SU-DHL-6 (cell line): ENCODE measurements at regions not wholly inside any gene's neighbourhood (a gene's known extent, or its start where the extent isn't known, plus 50 kb on each side); places are given as distances from the start of the nearest gene placed in this dataset.

Source experiments
- H2AFZ ChIP-seq: fragments of 200-600 bp; sonication (generic); 2 replicates; pipeline ENCODE4 v1.6.1; 2014; ENCODE audit warnings: low read depth, mild to moderate bottlenecking, moderate library complexity, mixed read lengths, antibody characterized with exemption, low read length; ENCODE audit not compliant: severe bottlenecking
- H3F3A ChIP-seq: fragments of 200-600 bp; shearing (Covaris generic); 2 replicates; pipeline ENCODE4 v1.6.0; 2016; ENCODE audit warnings: antibody characterized with exemption, mild to moderate bottlenecking; ENCODE audit not compliant: insufficient read depth
- H3K27ac ChIP-seq: fragments of 200-600 bp; sonication (generic); 2 replicates; pipeline ENCODE4 v1.5.1; 2016; ENCODE audit warnings: low read depth, mild to moderate bottlenecking, low read length, moderate library complexity, mixed read lengths
- H3K27me3 ChIP-seq: fragments of 200-600 bp; sonication (generic), shearing (Covaris generic); 2 replicates; pipeline ENCODE4 v1.6.0; 2014; ENCODE audit warnings: mild to moderate bottlenecking, low read length
- H3K36me3 ChIP-seq: fragments of 200-600 bp; sonication (generic); 2 replicates; pipeline ENCODE4 v1.6.1; 2014; ENCODE audit warnings: mild to moderate bottlenecking, low read length, mixed read lengths
- H3K4me2 ChIP-seq: fragments of 300-600, 200-600 bp; shearing (Covaris generic), sonication (generic); 2 replicates; pipeline ENCODE4 v1.6.0; 2014; ENCODE audit warnings: low read length, low read depth, mild to moderate bottlenecking; ENCODE audit not compliant: poor library complexity, severe bottlenecking
- H3K4me3 ChIP-seq: fragments of 200-600 bp; sonication (generic); 2 replicates; pipeline ENCODE4 v1.5.1; 2014; ENCODE audit warnings: antibody characterized with exemption, low read length, mild to moderate bottlenecking, mixed read lengths; ENCODE audit not compliant: insufficient read depth, poor library complexity, severe bottlenecking
- H3K79me2 ChIP-seq: fragments of 200-600 bp; sonication (generic); 2 replicates; pipeline ENCODE4 v1.6.1; 2014; ENCODE audit warnings: mild to moderate bottlenecking, low read length, moderate library complexity; ENCODE audit not compliant: insufficient read depth
- H3K9ac ChIP-seq: fragments of 200-600 bp; sonication (generic); 2 replicates; pipeline ENCODE4 v1.7.0; 2014; ENCODE audit warnings: mild to moderate bottlenecking, low read length
- H3K9me2 ChIP-seq: fragments of 200-600 bp; sonication (generic); replicated peaks from 2 replicates; pipeline ENCODE4 v1.6.1; 2014; ENCODE audit warnings: low read length; ENCODE audit not compliant: insufficient read depth
- H3K9me3 ChIP-seq: fragments of 200-600 bp; sonication (generic); 2 replicates; pipeline ENCODE4 v1.6.1; 2014; ENCODE audit warnings: low read length, mixed read lengths; ENCODE audit not compliant: insufficient read depth
- H4K20me1 ChIP-seq: fragments of 200-600 bp; sonication (generic); 2 replicates; pipeline ENCODE4 v1.6.1; 2014; ENCODE audit warnings: low read depth, mild to moderate bottlenecking, antibody characterized with exemption, low read length, moderate library complexity, mixed read lengths
- EZH2phosphoT487 ChIP-seq: fragments of 200-600 bp; sonication (generic), shearing (Covaris generic); conservative IDR thresholded peaks from 2 replicates; pipeline ENCODE4 v1.6.1; 2018; ENCODE audit warnings: mild to moderate bottlenecking, antibody characterized with exemption, low read length, moderate library complexity, mixed read lengths
- TF ChIP-seq, protein P1 (sequence below): fragments of 200-600 bp; sonication (generic); IDR thresholded peaks from one replicate; pipeline ENCODE4 v1.5.1; 2017; ENCODE audit warnings: antibody characterized with exemption, mild to moderate bottlenecking, low read length, moderate library complexity; ENCODE audit not compliant: insufficient read depth, poor library complexity, severe bottlenecking

DNA sequence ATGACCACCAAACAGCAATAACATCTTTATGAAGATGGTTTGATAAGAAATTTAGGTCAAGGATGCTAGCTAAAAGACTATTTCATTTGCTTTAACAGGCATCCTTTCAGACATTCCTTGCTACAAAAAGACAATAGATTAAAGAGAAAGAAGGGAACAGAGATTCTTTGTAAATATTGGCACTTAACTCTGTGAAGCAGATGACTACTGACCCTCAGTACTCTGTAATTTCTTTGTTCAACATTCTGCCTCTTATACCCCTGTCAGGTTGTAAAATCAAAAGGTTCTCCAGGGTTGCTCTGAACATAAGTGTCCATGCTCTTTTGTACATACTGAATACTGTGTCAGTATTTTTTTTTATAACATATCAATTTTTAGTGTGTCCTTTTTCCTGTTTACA, 610.6 kb upstream of the GRAMD2B start:
- TF ChIP-seq, protein P1, sequence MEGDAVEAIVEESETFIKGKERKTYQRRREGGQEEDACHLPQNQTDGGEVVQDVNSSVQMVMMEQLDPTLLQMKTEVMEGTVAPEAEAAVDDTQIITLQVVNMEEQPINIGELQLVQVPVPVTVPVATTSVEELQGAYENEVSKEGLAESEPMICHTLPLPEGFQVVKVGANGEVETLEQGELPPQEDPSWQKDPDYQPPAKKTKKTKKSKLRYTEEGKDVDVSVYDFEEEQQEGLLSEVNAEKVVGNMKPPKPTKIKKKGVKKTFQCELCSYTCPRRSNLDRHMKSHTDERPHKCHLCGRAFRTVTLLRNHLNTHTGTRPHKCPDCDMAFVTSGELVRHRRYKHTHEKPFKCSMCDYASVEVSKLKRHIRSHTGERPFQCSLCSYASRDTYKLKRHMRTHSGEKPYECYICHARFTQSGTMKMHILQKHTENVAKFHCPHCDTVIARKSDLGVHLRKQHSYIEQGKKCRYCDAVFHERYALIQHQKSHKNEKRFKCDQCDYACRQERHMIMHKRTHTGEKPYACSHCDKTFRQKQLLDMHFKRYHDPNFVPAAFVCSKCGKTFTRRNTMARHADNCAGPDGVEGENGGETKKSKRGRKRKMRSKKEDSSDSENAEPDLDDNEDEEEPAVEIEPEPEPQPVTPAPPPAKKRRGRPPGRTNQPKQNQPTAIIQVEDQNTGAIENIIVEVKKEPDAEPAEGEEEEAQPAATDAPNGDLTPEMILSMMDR = no peak
- no peak for TF ChIP-seq EZH2phosphoT487

DNA sequence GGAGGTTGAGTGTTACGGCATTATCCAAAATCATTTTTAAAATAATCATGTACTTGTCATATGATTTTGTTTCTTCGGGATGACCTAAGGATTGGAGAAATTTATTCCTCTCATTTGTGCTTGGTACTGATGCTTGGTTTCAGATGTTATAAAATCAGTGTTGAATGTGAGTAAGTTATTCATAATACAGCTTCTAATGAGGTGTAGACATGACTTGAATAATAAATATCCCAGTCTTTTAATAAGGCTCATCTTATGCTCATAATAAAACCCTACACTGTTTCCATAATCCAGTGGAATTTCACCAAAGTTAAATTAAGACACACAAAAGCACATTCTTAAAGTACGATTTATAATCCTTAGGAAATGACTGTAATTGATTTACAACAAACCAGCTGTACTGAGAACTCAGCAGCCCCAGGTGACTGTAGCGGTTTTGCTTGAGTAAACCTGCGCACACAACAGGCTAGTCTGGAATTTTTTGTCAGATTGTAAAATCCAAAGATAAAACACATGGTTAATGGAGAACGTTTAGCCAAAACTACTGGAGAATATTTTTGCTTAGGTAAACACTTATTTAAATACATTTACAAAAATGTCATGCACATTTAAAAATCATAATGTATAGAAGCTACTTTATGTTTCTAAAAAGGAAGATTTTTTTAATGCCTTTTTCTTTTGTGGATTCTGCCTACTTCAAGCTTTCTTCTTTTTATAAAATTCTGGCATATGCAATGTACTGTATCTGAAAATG, 609.8 kb upstream of the GRAMD2B start:
- H3K27me3 ChIP-seq = no peaks in the 10 kb centered on the region
- H3K4me2 ChIP-seq = no peak overlapping the region
- H3F3A ChIP-seq = no peaks in the 10 kb centered on the region
- no peaks in the 10 kb centered on the region for H3K36me3 ChIP-seq
- H3K9me2 ChIP-seq = no peaks in the 10 kb centered on the region
- H3K4me3 ChIP-seq = no peak overlapping the region
- TF ChIP-seq EZH2phosphoT487 = no peak
- TF ChIP-seq, protein P1 = no peak
- H3K27ac ChIP-seq = no peak overlapping the region
- no peak overlapping the region for H3K9ac ChIP-seq
- H4K20me1 ChIP-seq = no peaks in the 10 kb centered on the region
- H3K9me3 ChIP-seq = no peaks in the 10 kb centered on the region
- H3K79me2 ChIP-seq = no peaks in the 10 kb centered on the region
- H2AFZ ChIP-seq = no peak overlapping the region

More for the DNA sequence above, 610.6 kb upstream of the GRAMD2B start:
- Histone ChIP-seq H3F3A (no peaks in the 10 kb centered on the region), H3K36me3 (no peaks in the 10 kb centered on the region), H3K4me2 (no peak overlapping the region), H3K9me2 (no peaks in the 10 kb centered on the region), H3K9ac (no peak overlapping the region), H2AFZ (no peak overlapping the region), H3K27me3 (no peaks in the 10 kb centered on the region), H3K27ac (no peak overlapping the region), H4K20me1 (no peaks in the 10 kb centered on the region), H3K79me2 (no peaks in the 10 kb centered on the region), H3K9me3 (no peaks in the 10 kb centered on the region), H3K4me3 (no peak overlapping the region)

DNA sequence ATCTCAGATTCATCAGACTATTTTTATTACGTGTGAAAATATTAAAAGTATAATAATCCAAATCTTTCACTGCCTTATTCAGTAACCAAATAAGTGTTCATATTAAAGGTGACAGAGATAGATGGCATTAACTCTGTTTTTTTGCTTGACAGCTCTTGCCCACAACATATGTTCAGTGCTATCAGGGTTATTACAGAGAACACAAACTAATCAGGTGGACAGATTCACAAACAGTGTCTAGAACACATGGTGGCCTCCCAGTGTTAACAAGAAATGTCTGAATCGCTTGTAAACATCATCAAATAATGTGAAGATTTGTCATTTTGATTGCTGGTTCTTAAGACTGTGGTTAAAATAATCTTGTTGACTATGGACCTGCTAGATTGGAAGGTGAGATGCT, 609.1 kb upstream of the GRAMD2B start:
- Histone ChIP-seq H3K27me3 (no peaks in the 10 kb centered on the region), H3K79me2 (no peaks in the 10 kb centered on the region), H3K4me2 (no peak overlapping the region), H3F3A (no peaks in the 10 kb centered on the region), H3K9ac (no peak overlapping the region), H2AFZ (no peak overlapping the region), H3K27ac (no peak overlapping the region), H3K9me3 (no peaks in the 10 kb centered on the region), H3K9me2 (no peaks in the 10 kb centered on the region), H4K20me1 (no peaks in the 10 kb centered on the region), H3K36me3 (no peaks in the 10 kb centered on the region), H3K4me3 (no peak overlapping the region)
- TF ChIP-seq, protein P1 = no peak
- TF ChIP-seq EZH2phosphoT487 = no peak
